Omental fat pad (tissue), 3 donors: ENCODE measurements at regions not wholly inside any gene's neighbourhood (a gene's known extent, or its start where the extent isn't known, plus 50 kb on each side); places are given as distances from the start of the nearest gene placed in this dataset.

Experiments used
- ATAC-seq: fragments of 150-250 bp; one replicate; pipeline ENCODE4 v1.9.1; 2016; ENCODE audit warnings: mild to moderate bottlenecking, moderate library complexity; ENCODE audit not compliant: low FRiP score
- DNase-seq: peaks from one replicate; pipeline ENCODE4 v3.0.0-alpha.2; 2019; ENCODE audit warnings: low spot score
- TF ChIP-seq, protein P1 (sequence below), 3 donors: fragments of 450-650 bp; IDR thresholded peaks; one replicate each; pipeline ENCODE4 v1.5.1; 2016 to 2017; ENCODE audit warnings: antibody characterized with exemption in 3 of 3, mild to moderate bottlenecking in 3 of 3, moderate library complexity in 2 of 3

GRCh38 chr3:159413319-159413718 is 575.3 kb upstream of the IL12A start:
- TF ChIP-seq, protein P1, sequence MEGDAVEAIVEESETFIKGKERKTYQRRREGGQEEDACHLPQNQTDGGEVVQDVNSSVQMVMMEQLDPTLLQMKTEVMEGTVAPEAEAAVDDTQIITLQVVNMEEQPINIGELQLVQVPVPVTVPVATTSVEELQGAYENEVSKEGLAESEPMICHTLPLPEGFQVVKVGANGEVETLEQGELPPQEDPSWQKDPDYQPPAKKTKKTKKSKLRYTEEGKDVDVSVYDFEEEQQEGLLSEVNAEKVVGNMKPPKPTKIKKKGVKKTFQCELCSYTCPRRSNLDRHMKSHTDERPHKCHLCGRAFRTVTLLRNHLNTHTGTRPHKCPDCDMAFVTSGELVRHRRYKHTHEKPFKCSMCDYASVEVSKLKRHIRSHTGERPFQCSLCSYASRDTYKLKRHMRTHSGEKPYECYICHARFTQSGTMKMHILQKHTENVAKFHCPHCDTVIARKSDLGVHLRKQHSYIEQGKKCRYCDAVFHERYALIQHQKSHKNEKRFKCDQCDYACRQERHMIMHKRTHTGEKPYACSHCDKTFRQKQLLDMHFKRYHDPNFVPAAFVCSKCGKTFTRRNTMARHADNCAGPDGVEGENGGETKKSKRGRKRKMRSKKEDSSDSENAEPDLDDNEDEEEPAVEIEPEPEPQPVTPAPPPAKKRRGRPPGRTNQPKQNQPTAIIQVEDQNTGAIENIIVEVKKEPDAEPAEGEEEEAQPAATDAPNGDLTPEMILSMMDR (IDR thresholded peaks at IDR 0.05), result no peak
- ATAC-seq, result no peak

DNA sequence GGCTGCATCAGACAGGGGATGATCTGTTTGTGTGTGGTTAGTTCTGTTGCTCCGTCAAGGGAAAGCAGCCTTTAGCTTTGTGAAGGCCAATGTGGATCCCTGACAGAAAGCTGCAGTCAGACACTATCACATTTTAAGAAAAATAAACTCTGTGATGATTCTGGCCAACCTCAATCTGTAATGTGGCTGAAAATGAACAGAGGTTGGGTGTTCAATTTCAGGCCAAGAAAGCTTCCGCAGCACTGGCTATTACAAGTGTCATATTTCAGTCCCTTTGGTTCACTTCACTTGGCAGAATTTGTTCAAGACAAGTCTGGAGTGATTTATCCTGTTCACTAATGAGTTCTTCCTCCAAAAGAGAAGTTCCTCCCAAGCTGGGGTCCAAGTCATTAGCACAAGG is 571.8 kb upstream of the IL12A start:
- no peak for DNase-seq
- no peak for ATAC-seq
- TF ChIP-seq, protein P1 (IDR thresholded peaks at IDR 0.05), result no peak

More at GRCh38 chr3:159413319-159413718, 575.3 kb upstream of the IL12A start:
- no peak for DNase-seq

GRCh38 chr3:159417761-159418160 is 570.9 kb upstream of the IL12A start:
- TF ChIP-seq, protein P1 (IDR thresholded peaks at IDR 0.05), result no peak
- ATAC-seq, result no peak

DNA sequence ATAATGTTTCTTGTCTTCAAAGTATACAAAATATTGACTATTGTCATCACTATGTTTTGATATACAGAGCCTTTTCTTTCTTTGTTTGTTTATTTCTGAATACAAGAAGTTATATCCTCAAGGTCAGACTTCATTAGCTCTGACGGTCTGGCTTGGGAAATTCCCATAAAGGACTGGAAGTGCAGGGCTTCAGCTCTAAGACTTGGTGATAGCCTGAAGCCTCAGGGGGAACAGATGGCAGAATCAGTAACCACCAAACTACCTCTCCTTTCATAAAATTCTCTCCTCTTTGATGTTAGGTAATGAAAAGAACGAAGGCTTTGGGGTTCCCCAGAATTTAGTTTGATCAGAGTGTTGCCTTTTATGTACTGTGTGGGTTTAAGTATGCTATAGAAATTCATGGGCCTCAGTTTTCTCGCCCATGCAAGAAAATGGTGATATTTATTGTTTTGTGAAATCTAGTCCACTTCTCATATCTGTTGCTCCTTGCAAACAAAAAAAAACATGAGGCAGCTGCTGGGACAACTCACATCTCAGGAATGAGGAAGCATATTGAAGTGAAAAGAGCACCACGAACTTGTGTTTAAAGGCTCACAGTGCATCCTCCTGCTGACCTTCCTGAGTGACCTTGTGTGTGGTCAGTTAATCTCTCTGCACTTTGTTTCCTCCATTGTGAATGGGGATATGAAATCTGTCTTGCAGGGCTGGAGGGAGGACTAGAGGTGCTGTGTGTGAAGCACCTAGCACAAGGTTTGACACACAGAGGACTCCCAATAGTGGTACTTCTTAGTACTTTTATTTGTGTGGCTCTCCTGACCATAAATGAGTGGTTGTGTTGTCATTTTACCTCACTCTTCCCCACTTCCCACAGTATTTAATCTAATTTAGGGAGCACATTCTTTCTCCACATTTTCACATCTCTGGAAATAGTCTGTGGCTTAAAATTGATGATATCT is 569.8 kb upstream of the IL12A start:
- TF ChIP-seq, protein P1 (IDR thresholded peaks at IDR 0.05), result no peak
- DNase-seq (no peak), ATAC-seq (no peak)

More at GRCh38 chr3:159417761-159418160, 570.9 kb upstream of the IL12A start:
- no peak for DNase-seq

DNA sequence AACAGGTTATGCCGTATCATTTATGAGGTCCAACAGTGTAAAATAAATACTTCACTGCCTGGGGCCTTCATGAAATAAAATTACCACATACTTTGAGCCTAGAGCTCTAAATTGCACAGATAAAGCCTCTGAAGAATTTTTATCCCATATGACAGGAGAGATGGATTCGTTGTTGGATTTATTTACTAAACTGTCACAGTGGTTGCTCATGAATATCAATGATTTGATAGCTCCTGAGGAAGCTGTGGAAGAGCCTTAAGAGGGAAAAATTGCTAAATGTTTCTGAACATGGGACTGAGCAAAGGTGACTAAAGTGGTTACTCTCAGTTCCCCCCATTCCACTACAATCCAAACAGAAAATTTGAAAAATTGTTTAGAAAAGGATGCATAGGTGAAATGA is 558.9 kb upstream of the IL12A start:
- DNase-seq (no peak), ATAC-seq (no peak)
- TF ChIP-seq, protein P1 (IDR thresholded peaks at IDR 0.05), result no peak

- ATAC-seq, result no peak
- TF ChIP-seq, protein P1 (IDR thresholded peaks at IDR 0.05), result no peak
- no peak for DNase-seq
Measured at GRCh38 chr3:159432682-159433340, 555.8 kb upstream of the IL12A start.
